ENCODE measurements at regions not wholly inside any gene's neighbourhood (a gene's known extent, or its start where the extent isn't known, plus 50 kb on each side); places are given as distances from the start of the nearest gene placed in this dataset.

- H3K4me1 Mint-ChIP-seq = peaks cover 16% of the 10 kb centered on the region
- ATAC-seq (no peak), DNase-seq (ENCODE audit: low spot score) (no peak)
- H3K27me3 Mint-ChIP-seq (ENCODE audit: low read depth) = no peaks in the 10 kb centered on the region
- ChIA-PET CTCF (interaction anchor here (1.6 kb wide), 1 partner anchor 14 kb away, joined by 8 read pairs; no protein-coding TSS in a partner anchor), POLR2A (no interaction called here)
- H3K9me3 Mint-ChIP-seq = no peaks in the 10 kb centered on the region
- no peak overlapping the region for H3K4me3 Mint-ChIP-seq
- no peak overlapping the region for H3K27ac Mint-ChIP-seq
- no peaks in the 10 kb centered on the region for H3K36me3 Mint-ChIP-seq
- no peak for TF ChIP-seq USF1 (CRISPR knock-in tag; IDR thresholded peaks at IDR 0.05)
- TF ChIP-seq ZNF121 (CRISPR knock-in tag; IDR thresholded peaks at IDR 0.05) = no peak
- no peak for TF ChIP-seq JUN (CRISPR knock-in tag; IDR thresholded peaks at IDR 0.05)
- TF ChIP-seq NR2C2 (CRISPR knock-in tag; IDR thresholded peaks at IDR 0.05) = no peak
- TF ChIP-seq, protein P1, sequence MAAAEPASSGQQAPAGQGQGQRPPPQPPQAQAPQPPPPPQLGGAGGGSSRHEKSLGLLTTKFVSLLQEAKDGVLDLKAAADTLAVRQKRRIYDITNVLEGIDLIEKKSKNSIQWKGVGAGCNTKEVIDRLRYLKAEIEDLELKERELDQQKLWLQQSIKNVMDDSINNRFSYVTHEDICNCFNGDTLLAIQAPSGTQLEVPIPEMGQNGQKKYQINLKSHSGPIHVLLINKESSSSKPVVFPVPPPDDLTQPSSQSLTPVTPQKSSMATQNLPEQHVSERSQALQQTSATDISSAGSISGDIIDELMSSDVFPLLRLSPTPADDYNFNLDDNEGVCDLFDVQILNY (CRISPR knock-in tag; IDR thresholded peaks at IDR 0.05) = no peak
- TF ChIP-seq ZNF416 (CRISPR knock-in tag; IDR thresholded peaks at IDR 0.05) = no peak
- TF ChIP-seq SMAD3 (CRISPR knock-in tag; IDR thresholded peaks at IDR 0.05; ENCODE audit: borderline replicate concordance) = no peak
- no peak for TF ChIP-seq MXD4 (CRISPR knock-in tag; IDR thresholded peaks at IDR 0.05; ENCODE audit: borderline replicate concordance)
- TF ChIP-seq ESRRA (CRISPR knock-in tag; IDR thresholded peaks at IDR 0.05; ENCODE audit: borderline replicate concordance) = no peak
- no peak for TF ChIP-seq EMX1 (CRISPR knock-in tag; IDR thresholded peaks at IDR 0.05)
- TF ChIP-seq JAZF1 (CRISPR knock-in tag; IDR thresholded peaks at IDR 0.05) = no peak
- TF ChIP-seq RELA (CRISPR knock-in tag; IDR thresholded peaks at IDR 0.05; ENCODE audit: borderline replicate concordance) = no peak
Measured at GRCh38 chr2:185643434-185643833, 95.2 kb upstream of the FSIP2 start.

DNA sequence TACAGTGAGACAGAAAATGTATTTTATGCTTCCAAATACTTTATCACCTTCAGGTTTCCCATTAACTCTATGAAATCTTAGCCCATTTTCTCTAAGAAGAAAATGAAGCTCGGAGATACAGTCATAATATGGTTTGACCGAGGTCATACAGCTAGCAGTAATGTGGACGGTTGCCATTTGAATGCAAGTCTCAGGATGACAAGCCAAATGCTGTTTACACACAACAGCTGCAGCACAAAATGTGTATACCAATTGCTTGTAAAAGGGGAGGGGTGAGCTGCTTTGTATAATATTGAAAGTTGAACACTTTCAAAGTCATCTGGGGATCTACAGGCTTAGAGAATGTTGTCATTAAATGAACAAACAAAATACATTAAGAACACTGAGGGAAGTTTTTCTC, 93.8 kb upstream of the FSIP2 start:
- no peak for TF ChIP-seq KAT7 (CRISPR knock-in tag; IDR thresholded peaks at IDR 0.05; ENCODE audit: borderline replicate concordance)
- ATAC-seq (no peak), DNase-seq (ENCODE audit: low spot score) (no peak)
- Mint-ChIP-seq H3K4me3 (no peak overlapping the region), H3K36me3 (no peaks in the 10 kb centered on the region), H3K4me1 (peaks cover 12% of the 10 kb centered on the region), H3K27ac (no peak overlapping the region), H3K27me3 (ENCODE audit: low read depth) (no peaks in the 10 kb centered on the region), H3K9me3 (no peaks in the 10 kb centered on the region)
- POLR2A ChIA-PET = no interaction called here
- CTCF ChIA-PET = interaction anchor here (1.3 to 1.4 kb wide), 2 partner anchors 16 to 94 kb away, joined by 6 to 10 read pairs; partner anchors contain the start of gene FSIP2

DNA sequence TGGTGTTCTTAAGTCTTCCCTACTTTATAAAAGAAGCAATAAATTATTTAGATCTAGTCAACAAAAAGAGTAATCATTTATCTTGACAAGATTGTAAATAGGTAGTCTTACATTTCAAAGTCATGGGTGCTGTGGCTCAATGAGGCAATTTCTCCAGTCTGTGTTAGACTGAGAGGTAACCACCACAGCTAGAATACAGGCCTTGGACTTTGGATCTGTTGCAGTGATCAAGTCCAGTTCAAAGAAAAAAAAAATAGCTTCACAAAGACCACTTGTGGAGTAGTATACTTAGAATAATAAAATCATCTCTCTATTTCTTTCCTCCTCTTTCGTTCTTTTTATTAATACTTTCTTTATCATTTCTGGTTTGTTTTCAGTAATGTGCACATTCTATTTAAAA, 93.1 kb upstream of the FSIP2 start:
- ChIA-PET CTCF (interaction anchor here (1.4 kb wide), 1 partner anchor 16 kb away, joined by 10 read pairs; no protein-coding TSS in a partner anchor), POLR2A (no interaction called here)
- no peaks in the 10 kb centered on the region for H3K36me3 Mint-ChIP-seq
- no peak overlapping the region for H3K27ac Mint-ChIP-seq
- no peak for ATAC-seq
- H3K9me3 Mint-ChIP-seq = no peaks in the 10 kb centered on the region
- H3K27me3 Mint-ChIP-seq (ENCODE audit: low read depth) = no peaks in the 10 kb centered on the region
- TF ChIP-seq TP53 (CRISPR knock-in tag; IDR thresholded peaks at IDR 0.05) (no peak), ARID4B (CRISPR knock-in tag; IDR thresholded peaks at IDR 0.05; ENCODE audit: borderline replicate concordance) (no peak), FOXK1 (CRISPR knock-in tag; IDR thresholded peaks at IDR 0.05) (no peak)
- peaks cover 12% of the 10 kb centered on the region for H3K4me1 Mint-ChIP-seq
- DNase-seq (ENCODE audit: low spot score) = no peak
- no peak overlapping the region for H3K4me3 Mint-ChIP-seq
